Neural crest cell (in vitro differentiated cells): ENCODE measurements at regions not wholly inside any gene's neighbourhood (a gene's known extent, or its start where the extent isn't known, plus 50 kb on each side); places are given as distances from the start of the nearest gene placed in this dataset.
"Not testable (repeated sequence)": the region's sequence is repeated elsewhere in the genome, so short reads cannot be mapped to it uniquely, and the experiment has no call there.

Experiments
- DNase-seq: peaks from one replicate; pipeline ENCODE4 v3.0.0; 2021; ENCODE audit warnings: low read depth, mixed read lengths, low spot score
- H3K27ac Mint-ChIP-seq: one replicate; pipeline ENCODE4 v1.8.0; 2021; ENCODE audit warnings: mild to moderate bottlenecking, mixed read lengths; ENCODE audit not compliant: unreplicated experiment
- H3K27me3 Mint-ChIP-seq: 2 replicates; pipeline ENCODE4 v1.8.0; 2021; ENCODE audit warnings: low read depth, mild to moderate bottlenecking, mixed read lengths
- H3K36me3 Mint-ChIP-seq: 2 replicates; pipeline ENCODE4 v1.8.0; 2021; ENCODE audit warnings: low read depth, mild to moderate bottlenecking, mixed read lengths
- H3K4me1 Mint-ChIP-seq: 2 replicates; pipeline ENCODE4 v1.8.0; 2021; ENCODE audit warnings: mixed read lengths
- H3K4me3 Mint-ChIP-seq: one replicate; pipeline ENCODE4 v1.8.0; 2021; ENCODE audit warnings: mild to moderate bottlenecking, mixed read lengths
- H3K9me3 Mint-ChIP-seq: 2 replicates; pipeline ENCODE4 v1.8.0; 2021; ENCODE audit warnings: mixed read lengths
- CTCF ChIP-seq: fragments of 200-600 bp; sonication (generic); conservative IDR thresholded peaks from 2 replicates; pipeline ENCODE4 v1.5.0; 2021; ENCODE audit warnings: antibody characterized with exemption, mild to moderate bottlenecking

- no peak for TF ChIP-seq CTCF
- H3K9me3 Mint-ChIP-seq, result no peaks in the 10 kb centered on the region
- no peaks in the 10 kb centered on the region for H3K36me3 Mint-ChIP-seq
- peaks cover 20% of the 10 kb centered on the region for H3K4me1 Mint-ChIP-seq
- H3K27me3 Mint-ChIP-seq, result no peaks in the 10 kb centered on the region
- H3K4me3 Mint-ChIP-seq, result no peak overlapping the region
- DNase-seq, result no peak
- no peak overlapping the region for H3K27ac Mint-ChIP-seq
These were observed 127.9 kb downstream of the EVA1A start for GRCh38 chr2:75432761-75433361.

GRCh38 chr2:75431763-75432162 lies 129.0 kb downstream of the EVA1A start:
- no peak for TF ChIP-seq CTCF
- no peaks in the 10 kb centered on the region for H3K27me3 Mint-ChIP-seq
- H3K4me3 Mint-ChIP-seq, result no peak overlapping the region
- H3K27ac Mint-ChIP-seq, result no peak overlapping the region
- H3K36me3 Mint-ChIP-seq, result no peaks in the 10 kb centered on the region
- peaks cover 25% of the 10 kb centered on the region for H3K4me1 Mint-ChIP-seq
- no peaks in the 10 kb centered on the region for H3K9me3 Mint-ChIP-seq
- no peak for DNase-seq

GRCh38 chr2:75431276-75431675 lies 129.5 kb downstream of the EVA1A start:
- no peak overlapping the region for H3K4me3 Mint-ChIP-seq
- H3K9me3 Mint-ChIP-seq, result no peaks in the 10 kb centered on the region
- no peaks in the 10 kb centered on the region for H3K27me3 Mint-ChIP-seq
- peaks cover 25% of the 10 kb centered on the region for H3K4me1 Mint-ChIP-seq
- no peak overlapping the region for H3K27ac Mint-ChIP-seq
- DNase-seq, result no peak
- TF ChIP-seq CTCF, result no peak
- no peaks in the 10 kb centered on the region for H3K36me3 Mint-ChIP-seq

GRCh38 chr2:75430449-75430848 lies 130.3 kb downstream of the EVA1A start:
- not testable (repeated sequence) for H3K36me3 Mint-ChIP-seq, H3K9me3 Mint-ChIP-seq, H3K4me3 Mint-ChIP-seq, DNase-seq, H3K27ac Mint-ChIP-seq, H3K27me3 Mint-ChIP-seq
- peaks cover 25% of the 10 kb centered on the region for H3K4me1 Mint-ChIP-seq

GRCh38 chr2:75428646-75429443 lies 131.9 kb downstream of the EVA1A start:
- Mint-ChIP-seq H3K27ac (no peak overlapping the region), H3K36me3 (no peaks in the 10 kb centered on the region), H3K9me3 (no peaks in the 10 kb centered on the region), H3K27me3 (no peaks in the 10 kb centered on the region), H3K4me3 (no peak overlapping the region), H3K4me1 (peaks cover 25% of the 10 kb centered on the region)
- no peak for TF ChIP-seq CTCF
- no peak for DNase-seq

- peaks cover 25% of the 10 kb centered on the region for H3K4me1 Mint-ChIP-seq
- no peak for TF ChIP-seq CTCF
- no peaks in the 10 kb centered on the region for H3K27me3 Mint-ChIP-seq
- no peaks in the 10 kb centered on the region for H3K36me3 Mint-ChIP-seq
- no peaks in the 10 kb centered on the region for H3K9me3 Mint-ChIP-seq
- no peak overlapping the region for H3K4me3 Mint-ChIP-seq
- H3K27ac Mint-ChIP-seq, result no peak overlapping the region
- DNase-seq, result no peak
These were observed 132.7 kb downstream of the EVA1A start for GRCh38 chr2:75428060-75428459.
